Activated CD8-positive, alpha-beta memory T cell treated with anti-CD3 and anti-CD28 coated beads for 36 hours (primary cell): ENCODE measurements at regions not wholly inside any gene's neighbourhood (a gene's known extent, or its start where the extent isn't known, plus 50 kb on each side); places are given as distances from the start of the nearest gene placed in this dataset.

Source experiments
- CTCF ChIA-PET: fragments of 350-600 bp; sonication (Branson Sonifier 250); formaldehyde crosslinking; loops from one replicate; lab custom pipeline; 2021; ENCODE audit warnings: antibody characterized with exemption; lab: Charles Lee
- POLR2A ChIA-PET: fragments of 350-600 bp; sonication (Branson Sonifier 250); formaldehyde crosslinking; loops from one replicate; lab custom pipeline; 2021; ENCODE audit warnings: antibody characterized with exemption; lab: Charles Lee

GRCh38 chr21:35420656-35421055 is 371.6 kb upstream of the RUNX1 start:
- POLR2A ChIA-PET, result no interaction called here
- CTCF ChIA-PET, result no interaction called here

GRCh38 chr21:35417762-35418161 is 368.7 kb upstream of the RUNX1 start:
- ChIA-PET POLR2A (no interaction called here), CTCF (interaction anchor here (0.5 kb wide), 1 partner anchor 728 kb away, joined by 8 read pairs; no protein-coding TSS in a partner anchor)

- ChIA-PET CTCF (interaction anchor here (0.5 to 1.0 kb wide), 2 partner anchors 20 to 729 kb away, joined by 3 to 8 read pairs; no protein-coding TSS in a partner anchor), POLR2A (no interaction called here)
These were observed 367.9 kb upstream of the RUNX1 start for GRCh38 chr21:35416866-35417489.

- CTCF ChIA-PET, result no interaction called here
- POLR2A ChIA-PET, result no interaction called here
These were observed 365.5 kb upstream of the RUNX1 start for GRCh38 chr21:35414507-35415139.

GRCh38 chr21:35414056-35414455 is 365.0 kb upstream of the RUNX1 start:
- CTCF ChIA-PET, result no interaction called here
- POLR2A ChIA-PET, result no interaction called here

GRCh38 chr21:35412231-35412630 is 363.1 kb upstream of the RUNX1 start:
- ChIA-PET POLR2A (no interaction called here), CTCF (interaction anchor here (1.2 to 2.4 kb wide), 2 partner anchors 12 to 666 kb away, joined by 3 to 8 read pairs; no protein-coding TSS in a partner anchor)

- CTCF ChIA-PET, result interaction anchor here (1.2 to 2.4 kb wide), 2 partner anchors 11 to 665 kb away, joined by 3 to 8 read pairs; no protein-coding TSS in a partner anchor
These were observed 362.3 kb upstream of the RUNX1 start for GRCh38 chr21:35411434-35411833.

GRCh38 chr21:35410656-35411055 is 361.6 kb upstream of the RUNX1 start:
- ChIA-PET CTCF (no interaction called here), POLR2A (no interaction called here)

More at GRCh38 chr21:35411434-35411833, 362.3 kb upstream of the RUNX1 start:
- POLR2A ChIA-PET, result no interaction called here

GRCh38 chr21:35410123-35410522 is 361.0 kb upstream of the RUNX1 start:
- CTCF ChIA-PET, result no interaction called here
- POLR2A ChIA-PET, result no interaction called here

- ChIA-PET POLR2A (no interaction called here), CTCF (no interaction called here)
These were observed 359.3 kb upstream of the RUNX1 start for GRCh38 chr21:35408401-35408800.

- POLR2A ChIA-PET, result no interaction called here
- CTCF ChIA-PET, result no interaction called here
These were observed 357.5 kb upstream of the RUNX1 start for GRCh38 chr21:35406635-35407034.

- ChIA-PET CTCF (no interaction called here), POLR2A (no interaction called here)
These were observed 356.9 kb upstream of the RUNX1 start for GRCh38 chr21:35405981-35406380.

GRCh38 chr21:35404247-35404646 is 355.1 kb upstream of the RUNX1 start:
- POLR2A ChIA-PET, result no interaction called here
- CTCF ChIA-PET, result interaction anchor here (1.5 kb wide), 1 partner anchor 659 kb away, joined by 3 read pairs; no protein-coding TSS in a partner anchor

- ChIA-PET POLR2A (no interaction called here), CTCF (no interaction called here)
These were observed 353.0 kb upstream of the RUNX1 start for GRCh38 chr21:35402061-35402460.

GRCh38 chr21:35401476-35401875 is 352.4 kb upstream of the RUNX1 start:
- CTCF ChIA-PET, result interaction anchor here (0.9 to 1.5 kb wide), 2 partner anchors 11 to 656 kb away, joined by 4 to 8 read pairs; no protein-coding TSS in a partner anchor
- POLR2A ChIA-PET, result no interaction called here

- CTCF ChIA-PET, result interaction anchor here (0.5 to 1.5 kb wide), 15 partner anchors 12 to 655 kb away, joined by 3 to 8 read pairs (median 3); no protein-coding TSS in a partner anchor
These were observed 351.3 kb upstream of the RUNX1 start for GRCh38 chr21:35400233-35400939.

GRCh38 chr21:35399706-35400105 is 350.6 kb upstream of the RUNX1 start:
- ChIA-PET POLR2A (no interaction called here), CTCF (interaction anchor here (0.7 to 1.5 kb wide), 10 partner anchors 11 to 653 kb away, joined by 3 to 8 read pairs (median 4); no protein-coding TSS in a partner anchor)

More at GRCh38 chr21:35400233-35400939, 351.3 kb upstream of the RUNX1 start:
- POLR2A ChIA-PET, result interaction anchor here (0.5 to 0.7 kb wide), 2 partner anchors 261 to 395 kb away, joined by 3 to 11 read pairs; no protein-coding TSS in a partner anchor

- ChIA-PET CTCF (interaction anchor here (1.2 kb wide), 1 partner anchor 347 kb away, joined by 4 read pairs; no protein-coding TSS in a partner anchor), POLR2A (no interaction called here)
These were observed 350.0 kb upstream of the RUNX1 start for GRCh38 chr21:35399002-35399530.

GRCh38 chr21:35398346-35398982 is 349.4 kb upstream of the RUNX1 start:
- POLR2A ChIA-PET, result no interaction called here
- CTCF ChIA-PET, result no interaction called here
